HG02610 (cell line): ENCODE measurements at regions not wholly inside any gene's neighbourhood (a gene's known extent, or its start where the extent isn't known, plus 50 kb on each side); places are given as distances from the start of the nearest gene placed in this dataset.
"Not testable (repeated sequence)": the region's sequence is repeated elsewhere in the genome, so short reads cannot be mapped to it uniquely, and the experiment has no call there.

ENCODE experiments used
- ATAC-seq: cut with Tn5 transposase; IDR thresholded peaks from one replicate; pipeline ENCODE4 v1.9.1; 2021; ENCODE audit warnings: mild to moderate bottlenecking, moderate library complexity; ENCODE audit not compliant: unreplicated experiment

DNA sequence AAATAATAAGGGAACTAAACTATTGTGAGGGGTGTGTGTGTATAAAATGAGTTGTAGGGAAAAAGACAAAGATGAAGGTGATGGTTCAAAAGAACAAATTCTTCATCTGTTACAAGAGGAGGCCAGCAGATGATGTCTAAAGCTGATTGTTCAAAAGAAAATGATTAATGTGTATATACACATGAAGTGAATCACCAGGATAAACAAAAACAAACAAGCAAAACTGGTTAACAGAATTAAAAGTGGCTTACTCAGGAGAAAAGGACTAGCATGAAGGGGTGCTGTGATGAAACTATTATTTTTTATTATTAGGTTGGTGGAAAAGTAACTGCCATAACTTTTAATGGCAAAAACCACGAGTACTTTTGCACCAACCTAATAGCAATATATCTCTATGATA lies 348.4 kb downstream of the BCL11B start:
- ATAC-seq: no peak

DNA sequence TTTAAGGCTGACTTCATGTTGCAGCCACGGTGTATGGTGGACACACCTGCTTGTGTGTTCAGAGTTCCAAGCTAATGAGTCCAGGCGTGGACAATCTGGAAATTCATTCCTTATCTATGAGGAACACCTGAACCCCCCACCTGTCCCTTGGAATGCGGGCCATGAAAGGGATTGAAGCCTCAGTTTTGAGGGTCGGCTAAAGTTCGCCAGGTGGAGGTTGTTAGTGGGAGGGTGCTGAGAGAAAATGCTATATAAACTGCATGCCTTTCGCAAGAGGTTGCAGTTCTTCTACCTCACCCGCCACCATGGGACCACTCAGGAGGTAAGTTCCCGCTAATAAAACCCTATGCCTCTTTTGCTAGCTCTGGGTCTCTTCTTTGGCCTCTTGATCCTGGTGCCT lies 348.0 kb downstream of the BCL11B start:
- no peak for ATAC-seq

DNA sequence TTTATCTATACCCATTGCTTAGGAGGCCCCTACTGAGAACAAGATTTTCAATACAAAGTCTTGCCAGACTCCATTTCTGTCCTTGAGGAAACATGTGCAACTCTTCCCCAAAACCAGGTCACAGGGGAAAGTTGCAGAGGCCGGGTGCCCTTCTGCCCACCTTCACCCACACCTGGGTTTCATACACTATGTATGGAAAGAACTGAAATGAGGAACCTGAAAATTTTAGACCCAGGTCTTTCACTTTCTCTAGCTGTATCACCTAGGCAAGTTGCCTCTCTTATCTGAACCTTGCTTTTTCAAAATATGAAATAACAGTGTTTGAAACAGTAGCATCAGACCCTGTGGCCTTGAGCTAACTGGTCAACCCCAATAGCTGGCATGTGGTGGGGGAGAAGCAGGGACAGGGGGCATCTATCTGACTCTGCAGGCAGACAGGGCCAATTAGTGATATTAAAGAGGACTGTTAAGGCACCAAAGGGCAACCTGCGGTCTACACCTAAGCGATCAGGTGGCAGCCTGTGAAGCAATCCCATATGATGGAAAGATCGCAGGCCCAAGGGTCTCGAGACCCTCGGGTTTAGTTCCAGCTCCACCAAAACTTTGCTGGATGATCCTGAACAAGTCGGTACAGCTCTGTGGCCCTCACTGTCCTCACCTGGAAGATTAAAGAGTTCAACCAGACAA lies 346.5 kb downstream of the BCL11B start:
- no peak for ATAC-seq

DNA sequence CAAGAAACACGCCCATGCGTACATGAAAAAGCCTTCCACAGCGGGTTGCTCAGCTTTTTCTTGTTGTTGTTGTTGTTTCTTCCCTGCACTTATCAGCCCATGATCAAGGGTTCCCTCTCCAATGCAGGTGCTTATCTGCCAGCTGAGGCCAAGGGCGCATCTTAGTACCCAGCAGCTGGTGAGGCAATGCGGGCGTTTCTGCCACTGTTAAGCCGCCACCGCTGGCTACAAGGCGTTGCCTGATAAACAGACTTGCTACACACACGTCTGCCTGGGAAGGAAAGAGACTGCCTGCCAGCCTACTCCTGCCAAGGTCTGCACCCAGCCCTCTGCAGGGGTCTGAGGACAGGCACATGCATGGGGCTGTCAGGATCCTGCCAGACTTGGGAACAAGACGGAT lies 345.9 kb downstream of the BCL11B start:
- ATAC-seq: no peak

DNA sequence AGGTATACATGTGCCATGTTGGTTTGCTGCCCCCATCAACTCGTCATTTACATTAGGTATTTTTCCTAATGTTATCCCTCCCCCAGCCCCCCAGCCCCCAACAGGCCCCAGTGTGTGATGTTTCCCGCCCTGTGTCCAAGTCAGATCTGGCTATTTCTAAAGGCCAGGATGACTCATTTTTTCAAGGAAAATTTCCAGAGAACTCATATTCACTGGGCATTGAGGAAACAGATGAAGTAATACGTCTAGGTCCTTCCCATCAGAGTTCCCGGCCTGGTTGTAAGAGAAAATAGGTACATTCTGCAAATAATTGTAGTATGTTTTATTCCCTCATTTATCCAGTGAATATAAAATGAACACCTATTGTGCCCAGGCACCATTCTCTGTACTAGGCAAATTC lies 345.2 kb downstream of the BCL11B start:
- ATAC-seq: no peak

DNA sequence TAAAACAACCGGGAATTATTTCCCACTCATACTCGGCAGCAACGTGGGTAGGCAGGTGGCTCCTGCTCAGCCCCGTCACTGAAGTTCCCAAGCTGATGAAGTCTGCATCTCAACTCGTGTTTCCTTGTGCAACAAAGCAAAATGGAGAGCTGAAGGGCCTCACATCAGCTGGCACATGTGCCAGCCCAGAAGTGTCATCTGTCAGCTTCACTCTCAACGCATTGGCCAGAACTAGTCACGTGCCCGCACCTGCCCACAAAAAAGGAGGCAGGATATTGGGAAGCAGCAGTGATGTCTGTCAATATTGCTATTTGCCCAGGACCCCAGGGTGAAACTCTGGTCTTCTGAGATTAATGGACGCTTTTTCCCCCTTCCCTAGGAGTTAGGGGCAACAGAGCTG lies 344.0 kb downstream of the BCL11B start:
- no peak for ATAC-seq

DNA sequence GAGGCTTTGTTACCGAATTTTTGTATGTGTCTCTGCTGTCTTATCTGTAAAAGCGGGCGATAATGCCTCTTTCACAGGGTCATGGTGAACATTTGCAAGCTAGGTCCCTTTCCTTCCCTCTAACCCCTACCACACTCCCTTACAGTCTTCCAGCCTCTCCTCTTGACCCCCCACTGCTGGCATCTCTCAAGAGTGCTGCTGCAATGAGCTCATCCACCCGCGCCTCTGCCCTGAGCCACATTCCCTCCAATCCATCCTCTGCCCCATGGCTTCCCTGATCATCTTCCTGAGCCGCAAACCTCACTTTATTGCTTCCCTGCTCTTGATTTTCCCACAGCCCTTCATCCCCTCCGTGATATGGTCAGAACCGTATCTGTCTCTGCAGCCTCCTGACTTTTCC lies 343.6 kb downstream of the BCL11B start:
- ATAC-seq: no peak

DNA sequence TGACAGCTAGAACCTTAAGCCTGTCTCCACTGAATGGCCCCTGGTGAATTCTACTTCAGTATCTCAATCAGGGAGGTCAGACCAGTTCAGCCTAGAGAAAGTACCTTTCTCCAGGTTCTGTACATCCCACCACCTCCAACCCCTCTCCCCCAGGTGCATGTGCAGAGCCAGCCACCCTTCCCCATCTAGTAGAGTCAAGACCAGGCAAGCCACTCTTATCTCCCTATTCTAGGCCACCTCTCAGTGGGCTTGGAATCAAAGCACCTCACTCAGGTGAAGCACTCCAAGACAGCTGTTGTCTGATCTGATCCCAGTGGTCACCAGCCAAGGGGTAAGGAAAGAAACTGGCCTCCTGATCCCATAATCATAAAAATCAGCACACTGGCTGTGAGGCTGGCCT lies 340.9 kb downstream of the BCL11B start:
- no peak for ATAC-seq

DNA sequence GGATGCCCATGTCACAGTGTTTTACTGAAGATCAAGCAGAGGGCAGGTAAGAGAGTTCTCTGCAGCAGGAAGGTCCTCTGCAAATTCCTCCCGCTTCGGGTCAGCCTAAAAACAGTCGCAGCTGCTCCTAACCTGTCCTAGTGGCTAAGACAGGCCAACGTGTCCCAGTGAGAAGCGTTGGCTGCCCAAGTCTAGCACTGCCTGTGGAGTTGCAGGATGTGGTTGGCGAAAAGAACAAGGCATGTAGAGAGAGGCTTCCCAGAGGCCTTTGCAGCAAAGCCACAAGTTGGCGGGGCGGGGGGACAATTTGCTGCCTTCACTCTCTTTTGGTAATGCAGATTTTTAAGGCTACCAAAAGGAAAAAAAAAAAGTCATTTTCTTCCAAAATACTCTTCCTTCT lies 340.1 kb downstream of the BCL11B start:
- no peak for ATAC-seq

DNA sequence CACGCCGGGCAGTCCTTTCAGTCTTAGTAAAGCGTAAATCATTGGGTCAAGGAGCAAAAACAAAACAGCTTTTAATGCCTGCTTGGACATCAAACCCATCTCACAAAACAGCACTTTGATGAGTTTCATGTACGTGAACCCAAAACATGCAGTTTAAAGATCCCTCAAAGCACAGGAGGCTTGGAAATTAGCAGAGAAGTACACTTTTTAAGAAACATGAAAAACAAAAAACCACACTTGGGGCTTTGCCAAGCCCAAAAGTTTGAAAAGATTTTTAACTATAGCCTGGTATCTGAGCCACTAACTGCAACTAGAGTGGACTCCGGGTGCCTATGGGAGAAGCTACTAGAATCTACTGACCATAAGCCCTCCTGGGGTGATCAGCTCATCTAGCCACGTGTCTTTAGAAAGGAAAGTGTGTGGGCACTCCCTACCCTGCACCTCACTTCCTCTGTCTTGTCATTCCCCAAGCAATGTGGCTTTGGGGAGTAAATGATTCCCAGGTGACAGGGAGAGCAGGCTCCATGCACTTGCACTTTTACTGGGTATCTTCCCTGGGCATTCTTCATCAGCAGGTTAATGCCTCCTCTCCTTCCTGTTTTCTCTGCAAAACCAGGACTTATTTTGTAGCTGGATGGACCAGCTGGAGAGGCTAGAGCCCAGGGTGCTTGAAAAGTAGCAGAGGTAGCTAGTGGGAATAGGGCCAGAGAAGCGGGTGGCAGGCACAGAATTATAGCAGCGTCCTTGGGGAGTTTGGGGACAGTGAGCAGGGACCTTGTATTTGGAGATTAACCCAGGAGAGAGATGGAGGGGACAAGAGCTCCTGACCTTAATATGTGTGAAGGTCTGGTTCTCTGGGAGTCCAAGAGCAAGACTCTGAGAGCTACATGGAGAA lies 339.3 kb downstream of the BCL11B start:
- no peak for ATAC-seq

DNA sequence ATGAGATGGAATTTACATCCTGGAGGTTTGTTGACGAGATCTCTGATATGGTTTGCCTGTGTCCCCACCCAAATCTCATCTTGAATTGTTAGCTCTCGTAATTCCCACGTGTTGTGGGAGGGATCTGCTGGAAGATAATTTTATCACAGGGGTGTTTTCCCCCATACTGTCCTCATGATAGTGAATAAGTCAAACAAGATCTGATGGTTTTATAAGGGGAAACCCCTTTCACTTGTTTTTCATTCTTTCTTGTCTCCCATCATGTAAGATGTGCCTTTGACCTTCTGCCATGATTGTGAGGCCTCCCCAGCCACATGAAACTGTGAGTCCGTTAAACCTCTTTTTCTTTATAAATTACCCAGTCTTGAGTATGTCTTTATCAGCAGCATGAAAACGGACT lies 337.4 kb downstream of the BCL11B start:
- not testable (repeated sequence) for ATAC-seq

DNA sequence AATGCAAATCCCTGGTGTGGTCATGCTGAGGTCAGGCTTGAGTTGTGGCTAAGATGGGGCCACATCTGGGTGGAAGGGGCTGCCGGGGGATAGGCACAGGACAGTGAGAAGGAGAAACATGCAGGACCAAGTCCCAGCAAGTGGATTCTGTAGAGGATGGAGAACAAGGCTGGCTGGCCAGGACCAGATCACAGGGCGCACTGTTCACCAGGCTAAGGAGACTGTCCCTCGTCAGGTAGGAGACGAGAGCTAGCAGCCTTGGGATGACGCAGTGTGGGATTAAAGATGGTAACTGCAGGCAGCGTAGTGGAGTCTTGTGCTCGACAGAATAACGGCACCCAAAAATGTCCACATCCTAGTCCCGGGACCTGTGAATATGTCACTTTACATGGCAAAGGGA lies 336.1 kb downstream of the BCL11B start:
- ATAC-seq: no peak

DNA sequence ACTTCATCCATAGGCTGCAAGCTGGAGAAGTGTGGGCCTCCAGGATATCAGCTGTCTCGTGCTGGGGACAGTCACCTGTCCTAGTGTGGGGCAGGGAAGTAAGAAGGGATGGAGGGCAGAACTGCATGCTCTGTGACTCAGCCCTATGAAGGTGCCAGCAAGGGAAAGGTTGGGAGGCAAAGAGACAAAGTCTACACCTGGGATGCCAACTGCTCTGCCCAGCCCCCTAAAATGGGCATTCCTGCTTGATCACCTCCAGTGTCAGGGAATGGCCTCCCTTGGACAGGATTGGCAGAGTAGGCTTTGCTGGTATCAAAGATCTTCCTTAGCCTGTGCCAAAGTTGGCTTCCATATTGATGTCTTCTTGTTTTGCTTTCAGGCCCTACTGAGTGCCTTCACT lies 335.0 kb downstream of the BCL11B start:
- ATAC-seq: no peak

DNA sequence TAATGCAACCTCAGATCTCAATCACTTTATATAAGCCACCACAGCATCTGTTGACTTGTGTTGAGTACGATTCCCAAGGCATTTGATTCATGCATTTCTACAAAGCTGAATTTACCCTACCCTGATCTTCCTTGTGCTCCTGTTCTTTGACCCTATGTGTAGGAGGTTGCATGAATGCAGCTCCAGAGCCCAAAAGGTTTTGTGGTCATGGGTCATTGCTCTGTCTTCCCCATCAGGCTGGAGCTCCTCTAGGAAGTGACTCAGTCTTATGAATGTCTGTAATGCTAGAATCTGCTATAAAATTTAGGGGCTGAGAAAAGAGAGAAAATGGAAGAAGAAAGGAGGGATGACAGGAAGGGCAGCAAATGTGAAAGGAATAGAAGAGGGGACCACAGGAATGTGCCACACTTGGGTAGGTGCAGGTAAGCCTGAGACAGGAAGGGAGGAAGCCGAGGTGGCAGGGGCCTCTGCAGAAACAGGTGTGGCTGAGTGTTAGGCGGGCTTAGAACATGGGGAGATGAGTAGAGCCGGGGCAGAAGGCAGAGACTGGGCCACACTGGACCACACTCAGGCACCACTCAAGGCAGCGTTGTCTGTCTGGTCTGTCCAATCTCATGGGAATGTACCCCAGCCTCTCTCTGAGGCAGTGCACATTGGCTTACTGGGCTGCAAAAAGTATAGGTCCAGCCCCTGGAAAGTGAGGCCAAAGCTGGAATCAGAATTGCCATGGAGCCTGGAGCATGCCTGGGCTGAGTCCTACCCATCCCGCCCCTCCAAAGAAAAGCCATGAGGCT lies 334.1 kb downstream of the BCL11B start:
- ATAC-seq: no peak

DNA sequence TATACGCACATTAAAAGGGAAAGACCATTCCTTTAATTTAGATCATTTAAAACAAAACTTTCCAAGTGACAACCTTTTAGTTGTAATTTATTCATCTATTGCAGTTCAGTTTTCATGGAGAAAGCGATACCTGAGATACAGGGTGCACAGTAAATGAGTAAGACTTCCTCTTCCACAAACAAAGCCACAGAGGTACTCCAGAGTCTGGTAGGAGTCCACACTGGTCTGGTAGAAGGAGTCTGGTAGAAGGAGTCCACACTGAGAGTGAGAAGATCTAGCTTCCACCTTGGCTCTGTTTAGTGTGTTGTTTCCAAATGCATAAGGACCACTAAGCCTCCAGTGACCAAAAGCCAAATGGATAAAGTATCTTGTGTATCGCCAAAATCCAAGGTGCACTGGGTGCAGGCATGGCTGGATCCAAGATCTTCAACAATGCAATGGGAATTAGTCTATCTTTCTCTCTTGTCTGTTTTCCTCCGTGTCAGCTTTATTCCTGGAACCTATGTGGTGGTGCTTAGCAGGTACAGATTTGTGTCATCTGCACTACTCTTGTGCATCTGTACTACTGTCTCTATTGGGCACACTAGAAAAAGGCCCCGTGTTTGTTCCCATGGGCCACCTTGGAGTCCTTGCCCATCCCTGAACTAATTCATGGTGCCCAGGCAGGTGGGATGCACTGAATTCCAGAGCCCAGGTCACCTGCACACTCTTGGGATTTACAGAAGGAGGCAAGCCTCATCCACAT lies 331.1 kb downstream of the BCL11B start:
- no peak for ATAC-seq

DNA sequence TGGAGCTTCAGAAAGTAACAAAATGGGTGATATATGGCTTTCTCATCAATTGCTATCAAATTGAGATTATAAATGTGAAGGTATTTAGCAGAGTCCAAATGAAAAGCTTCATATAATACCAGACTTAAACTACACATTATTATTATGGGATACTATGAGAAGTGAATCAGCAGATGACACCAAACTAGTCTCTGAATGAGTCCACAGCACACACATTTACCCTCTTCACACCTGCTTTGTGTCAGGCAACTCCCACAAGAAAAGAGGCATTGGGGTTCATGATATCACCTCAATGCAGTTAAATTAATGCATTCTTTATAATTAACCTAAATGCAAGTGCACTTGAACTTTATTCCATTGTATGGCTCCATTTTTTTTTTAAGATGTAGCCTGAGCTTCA lies 330.5 kb downstream of the BCL11B start:
- ATAC-seq: no peak

DNA sequence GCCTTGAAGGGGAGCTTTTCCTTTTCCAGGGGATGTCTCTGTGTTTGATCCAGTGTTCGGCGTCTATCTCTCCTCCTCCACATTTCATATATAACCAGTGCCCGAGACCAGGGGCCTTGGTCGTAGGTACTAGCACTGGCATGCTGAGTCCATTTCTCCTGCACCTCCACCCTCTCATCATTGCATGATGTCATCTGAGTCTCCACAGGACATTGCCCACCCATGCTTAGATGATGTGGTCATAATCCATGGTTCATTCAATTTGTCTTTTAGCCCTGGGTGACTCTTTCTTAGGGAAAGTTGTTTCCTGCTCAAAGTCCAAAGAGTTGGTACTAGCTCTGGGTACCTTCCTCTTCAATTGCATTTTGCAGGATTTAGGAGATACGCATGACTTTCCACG lies 328.1 kb downstream of the BCL11B start:
- no peak for ATAC-seq

DNA sequence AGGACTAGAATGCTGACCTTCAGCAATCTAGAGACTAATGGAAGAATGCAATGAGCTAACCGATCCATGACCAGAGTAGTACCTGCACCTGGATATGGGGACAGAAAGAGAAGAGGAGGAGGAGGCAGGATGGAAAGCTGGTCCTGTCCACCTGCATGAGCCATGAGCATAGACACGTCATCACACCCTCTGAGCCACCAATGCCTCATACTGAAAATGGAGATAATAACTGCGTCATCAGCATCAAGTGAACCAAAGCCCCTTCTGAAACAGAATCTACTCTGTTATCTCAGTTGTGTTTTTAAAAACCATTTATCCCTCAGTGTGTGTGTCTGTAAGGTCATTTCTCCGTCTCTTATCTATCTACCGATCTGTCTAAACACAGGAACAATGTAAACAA lies 327.0 kb downstream of the BCL11B start:
- no peak for ATAC-seq

DNA sequence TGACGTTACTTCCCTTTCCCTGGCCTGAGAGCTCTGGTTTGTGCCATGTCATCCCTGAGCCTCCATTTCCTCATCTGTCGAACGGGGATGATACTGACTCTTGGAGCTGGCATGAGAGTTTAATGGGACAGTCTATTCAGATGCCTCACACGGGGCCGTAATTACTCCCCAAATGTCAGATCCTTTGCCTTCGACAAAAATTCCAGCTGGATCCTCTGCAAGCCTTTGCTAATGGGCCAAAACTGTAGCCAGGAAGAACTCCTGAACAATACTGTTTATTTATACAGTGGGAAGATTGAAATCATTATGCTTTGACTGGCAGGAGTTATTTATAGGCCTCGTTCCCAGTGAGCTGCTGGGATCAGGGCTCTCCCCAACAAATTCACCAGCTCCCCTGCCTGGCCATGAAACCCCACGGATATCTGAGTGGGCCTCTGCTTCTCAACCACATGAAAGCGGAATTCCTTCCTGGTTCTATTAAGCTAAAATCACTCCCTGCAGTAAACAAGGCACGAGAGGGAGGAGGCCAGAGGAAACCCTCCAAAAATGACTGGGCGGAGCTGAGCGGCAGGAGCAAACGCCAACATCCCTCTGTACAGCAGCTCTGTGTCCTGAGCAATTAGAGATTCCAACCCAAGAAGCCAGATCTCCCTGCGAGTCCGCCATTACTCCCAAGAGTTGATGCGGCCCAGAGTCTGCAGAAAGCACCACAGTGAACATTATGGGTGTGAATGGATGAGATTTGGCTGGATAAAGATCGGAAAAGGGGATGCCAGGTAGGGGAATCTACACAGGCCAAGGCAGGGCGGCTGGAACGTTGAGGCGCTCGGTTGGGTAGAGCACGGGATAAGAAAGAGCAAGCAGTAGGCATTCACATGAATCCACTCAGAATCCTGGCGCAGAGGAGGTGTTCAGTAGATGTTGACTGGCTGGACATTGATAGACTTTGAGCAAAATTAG lies 326.1 kb downstream of the BCL11B start:
- ATAC-seq: no peak

DNA sequence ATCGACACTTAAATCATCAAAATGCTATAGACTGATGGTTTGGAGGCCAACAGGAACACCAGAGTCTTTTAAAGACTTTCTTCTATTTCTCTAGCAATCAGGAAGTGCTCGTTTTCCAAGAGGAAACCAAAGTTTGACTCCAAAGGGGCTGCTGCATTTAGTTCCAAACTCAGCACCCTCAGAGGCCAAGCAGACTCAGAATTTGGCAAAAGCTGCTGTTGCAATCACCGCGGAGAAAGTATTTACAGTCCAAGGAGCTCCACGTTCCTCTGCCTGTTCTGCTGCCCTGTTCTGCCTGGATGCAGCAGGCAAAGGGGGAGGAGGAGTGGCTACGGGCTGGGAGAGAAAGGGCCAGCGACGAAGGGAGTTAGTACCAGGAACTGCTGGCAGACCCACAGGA lies 325.1 kb downstream of the BCL11B start:
- ATAC-seq: no peak
